GM19467 (cell line): ENCODE measurements at regions not wholly inside any gene's neighbourhood (a gene's known extent, or its start where the extent isn't known, plus 50 kb on each side); places are given as distances from the start of the nearest gene placed in this dataset.
"Not testable (repeated sequence)": the region's sequence is repeated elsewhere in the genome, so short reads cannot be mapped to it uniquely, and the experiment has no call there.

Experiments used
- ATAC-seq: cut with Tn5 transposase; IDR thresholded peaks from one replicate; pipeline ENCODE4 v1.9.1; 2021; ENCODE audit warnings: mild to moderate bottlenecking, moderate library complexity; ENCODE audit not compliant: unreplicated experiment

- ATAC-seq = peak; percentile 77
These were observed 556.5 kb upstream of the SEMA6A start for GRCh38 chr5:117131048-117131679.

- ATAC-seq = no peak
These were observed 543.9 kb upstream of the SEMA6A start for GRCh38 chr5:117118499-117118898.

- not testable (repeated sequence) for ATAC-seq
These were observed 542.7 kb upstream of the SEMA6A start for GRCh38 chr5:117117314-117117713.

- ATAC-seq = no peak
These were observed 535.9 kb upstream of the SEMA6A start for GRCh38 chr5:117110548-117110947.

- ATAC-seq = no peak
These were observed 533.2 kb upstream of the SEMA6A start for GRCh38 chr5:117107859-117108258.

- ATAC-seq = no peak
These were observed 529.1 kb upstream of the SEMA6A start for GRCh38 chr5:117103703-117104102.

- no peak for ATAC-seq
These were observed 528.0 kb upstream of the SEMA6A start for GRCh38 chr5:117102591-117102990.

- no peak for ATAC-seq
These were observed 525.6 kb upstream of the SEMA6A start for GRCh38 chr5:117100176-117100575.

- no peak for ATAC-seq
These were observed 523.5 kb upstream of the SEMA6A start for GRCh38 chr5:117098094-117098493.

- no peak for ATAC-seq
These were observed 521.0 kb upstream of the SEMA6A start for GRCh38 chr5:117095346-117096332.

GRCh38 chr5:117094114-117094815 is 519.6 kb upstream of the SEMA6A start:
- ATAC-seq = no peak

- ATAC-seq = no peak
These were observed 519.0 kb upstream of the SEMA6A start for GRCh38 chr5:117093653-117094052.

GRCh38 chr5:117089001-117089400 is 514.4 kb upstream of the SEMA6A start:
- no peak for ATAC-seq

- no peak for ATAC-seq
These were observed 513.6 kb upstream of the SEMA6A start for GRCh38 chr5:117088176-117088575.

- ATAC-seq = no peak
These were observed 509.4 kb upstream of the SEMA6A start for GRCh38 chr5:117084067-117084466.

- ATAC-seq = no peak
These were observed 508.4 kb upstream of the SEMA6A start for GRCh38 chr5:117082977-117083376.

GRCh38 chr5:117077142-117077541 is 502.5 kb upstream of the SEMA6A start:
- ATAC-seq = no peak

GRCh38 chr5:117072439-117072838 is 497.8 kb upstream of the SEMA6A start:
- ATAC-seq = no peak

- no peak for ATAC-seq
These were observed 491.2 kb upstream of the SEMA6A start for GRCh38 chr5:117065800-117066199.

- ATAC-seq = no peak
These were observed 490.5 kb upstream of the SEMA6A start for GRCh38 chr5:117065161-117065560.

- no peak for ATAC-seq
These were observed 485.5 kb upstream of the SEMA6A start for GRCh38 chr5:117060099-117060498.
